Smooth muscle cell (in vitro differentiated cells): ENCODE measurements at regions not wholly inside any gene's neighbourhood (a gene's known extent, or its start where the extent isn't known, plus 50 kb on each side); places are given as distances from the start of the nearest gene placed in this dataset.

Source experiments
- DNase-seq: peaks from one replicate; lab custom pipeline; 2025; ENCODE audit not compliant: unreplicated experiment; lab: John Stamatoyannopoulos, UW
- H2AFZ ChIP-seq: fragments of 200-600 bp; sonication (generic); 2 replicates; pipeline ENCODE4 v1.6.0; 2016; ENCODE audit warnings: antibody characterized with exemption, low read depth, mild to moderate bottlenecking
- H3F3A ChIP-seq: fragments of 200-600 bp; sonication (generic); 2 replicates; pipeline ENCODE4 v1.6.0; 2017; ENCODE audit warnings: antibody characterized with exemption, low read depth
- H3K27ac ChIP-seq: fragments of 200-600 bp; sonication (generic); 2 replicates; pipeline ENCODE4 v1.5.1; 2016; ENCODE audit warnings: low read depth, mild to moderate bottlenecking
- H3K27me3 ChIP-seq: fragments of 200-600 bp; sonication (generic); 2 replicates; pipeline ENCODE4 v1.6.1; 2016; ENCODE audit warnings: low read depth, mild to moderate bottlenecking
- H3K36me3 ChIP-seq: fragments of 200-600 bp; sonication (generic); 2 replicates; pipeline ENCODE4 v1.5.1; 2016; ENCODE audit warnings: low read depth
- H3K4me1 ChIP-seq: fragments of 200-600 bp; sonication (generic); 2 replicates; pipeline ENCODE4 v1.5.1; 2016; ENCODE audit warnings: low read depth
- H3K4me2 ChIP-seq: fragments of 200-600 bp; sonication (generic); 2 replicates; pipeline ENCODE4 v1.6.0; 2016; ENCODE audit warnings: mild to moderate bottlenecking
- H3K4me3 ChIP-seq: fragments of 200-600 bp; sonication (generic); 2 replicates; pipeline ENCODE4 v1.5.1; 2016; ENCODE audit warnings: mild to moderate bottlenecking
- H3K79me2 ChIP-seq: fragments of 200-600 bp; sonication (generic); 2 replicates; pipeline ENCODE4 v1.6.0; 2016; ENCODE audit warnings: low read depth, mild to moderate bottlenecking
- H3K9ac ChIP-seq: fragments of 200-600 bp; sonication (generic); 2 replicates; pipeline ENCODE4 v1.6.0; 2016; ENCODE audit warnings: low read depth
- H3K9me3 ChIP-seq: fragments of 200-600 bp; sonication (generic); replicated peaks from 2 replicates; pipeline ENCODE4 v1.5.1; 2016; ENCODE audit warnings: low read depth
- H4K20me1 ChIP-seq: fragments of 200-600 bp; sonication (generic); 2 replicates; pipeline ENCODE4 v1.6.0; 2016; ENCODE audit warnings: low read depth
- CTCF ChIP-seq: fragments of 200-600 bp; sonication (generic); IDR thresholded peaks from 2 replicates; pipeline ENCODE4 v1.5.1; 2017; ENCODE audit warnings: borderline replicate concordance, mild to moderate bottlenecking, antibody characterized with exemption; ENCODE audit not compliant: insufficient read depth, poor library complexity, severe bottlenecking
- WGBS: methylation state at CpG from one replicate; pipeline ENCODE4 v1.1.7; 2016; ENCODE audit warnings: low lambda C conversion rate; 5-methylcytosine and 5-hydroxymethylcytosine counted together

- Histone ChIP-seq H3K4me2 (no peak overlapping the region), H3K4me3 (no peak overlapping the region), H3K4me1 (no peaks in the 10 kb centered on the region), H4K20me1 (no peaks in the 10 kb centered on the region), H3K27ac (no peak overlapping the region), H3K36me3 (no peaks in the 10 kb centered on the region), H3F3A (peaks cover 6% of the 10 kb centered on the region), H3K79me2 (no peaks in the 10 kb centered on the region), H3K27me3 (no peaks in the 10 kb centered on the region), H3K9ac (no peak overlapping the region), H2AFZ (no peak overlapping the region), H3K9me3 (no peaks in the 10 kb centered on the region)
- no peak for DNase-seq
- no peak for TF ChIP-seq CTCF
- WGBS: 80% methylated on average over 2 of the region's 2 CpGs
Observed at GRCh38 chr9:106761493-106761892, 101.5 kb upstream of the ZNF462 start.

GRCh38 chr9:106766616-106767015, 96.3 kb upstream of the ZNF462 start:
- Histone ChIP-seq H3K4me1 (no peaks in the 10 kb centered on the region), H3K27me3 (no peaks in the 10 kb centered on the region), H3K36me3 (no peaks in the 10 kb centered on the region), H3F3A (no peaks in the 10 kb centered on the region), H3K4me2 (no peak overlapping the region), H3K9me3 (no peaks in the 10 kb centered on the region), H2AFZ (no peak overlapping the region), H3K27ac (no peak overlapping the region), H3K79me2 (no peaks in the 10 kb centered on the region), H3K9ac (no peak overlapping the region), H3K4me3 (no peak overlapping the region), H4K20me1 (no peaks in the 10 kb centered on the region)
- no peak for TF ChIP-seq CTCF
- DNase-seq: no peak

- no peak overlapping the region for H3K27ac ChIP-seq
- no peaks in the 10 kb centered on the region for H3K79me2 ChIP-seq
- H3K9me3 ChIP-seq: no peaks in the 10 kb centered on the region
- no peak overlapping the region for H2AFZ ChIP-seq
- H3K4me2 ChIP-seq: no peak overlapping the region
- H3K27me3 ChIP-seq: no peaks in the 10 kb centered on the region
- no peaks in the 10 kb centered on the region for H3F3A ChIP-seq
- H4K20me1 ChIP-seq: no peaks in the 10 kb centered on the region
- TF ChIP-seq CTCF: no peak
- no peak for DNase-seq
- WGBS: 77% methylated on average over 7 of the region's 7 CpGs
- H3K4me1 ChIP-seq: no peaks in the 10 kb centered on the region
- H3K9ac ChIP-seq: no peak overlapping the region
- no peaks in the 10 kb centered on the region for H3K36me3 ChIP-seq
- no peak overlapping the region for H3K4me3 ChIP-seq
Observed at GRCh38 chr9:106769331-106769730, 93.6 kb upstream of the ZNF462 start.

- no peaks in the 10 kb centered on the region for H3K4me1 ChIP-seq
- no peak overlapping the region for H3K4me3 ChIP-seq
- no peak overlapping the region for H2AFZ ChIP-seq
- no peaks in the 10 kb centered on the region for H3K36me3 ChIP-seq
- H4K20me1 ChIP-seq: no peaks in the 10 kb centered on the region
- DNase-seq: no peak
- no peaks in the 10 kb centered on the region for H3K79me2 ChIP-seq
- no peak overlapping the region for H3K9ac ChIP-seq
- H3K27me3 ChIP-seq: no peaks in the 10 kb centered on the region
- H3K27ac ChIP-seq: no peak overlapping the region
- no peaks in the 10 kb centered on the region for H3F3A ChIP-seq
- no peak overlapping the region for H3K4me2 ChIP-seq
- H3K9me3 ChIP-seq: no peaks in the 10 kb centered on the region
- TF ChIP-seq CTCF: no peak
- 96% methylated on average over 4 of the region's 4 CpGs for WGBS
Observed at GRCh38 chr9:106771608-106772007, 91.4 kb upstream of the ZNF462 start.
